ENCODE measurements at regions not wholly inside any gene's neighbourhood (a gene's known extent, or its start where the extent isn't known, plus 50 kb on each side); places are given as distances from the start of the nearest gene placed in this dataset.

- TF ChIP-seq ZNF362 (tag by site-specific recombination; IDR thresholded peaks at IDR 0.05) (no peak), ZSCAN30 (tag by site-specific recombination; IDR thresholded peaks at IDR 0.05) (no peak), CTCF (tag by site-specific recombination; IDR thresholded peaks at IDR 0.05) (no peak)
Observed at GRCh38 chr1:208552928-208553327, 308.7 kb upstream of the PLXNA2 start.
